HEK293 (cell line): ENCODE measurements at regions not wholly inside any gene's neighbourhood (a gene's known extent, or its start where the extent isn't known, plus 50 kb on each side); places are given as distances from the start of the nearest gene placed in this dataset.

Source experiments
- CTCF ChIA-PET: fragments of 350-600 bp; formaldehyde crosslinking; extraction: SDS; loops from one replicate; lab custom pipeline; 2021; ENCODE audit warnings: antibody characterized with exemption; lab: Yijun Ruan, JAX
- POLR2A ChIA-PET: fragments of 300-600 bp; formaldehyde crosslinking; extraction: SDS; loops from one replicate; lab custom pipeline; 2020; ENCODE audit warnings: antibody characterized with exemption, inconsistent platforms; lab: Yijun Ruan, JAX
- H3K27ac ChIP-seq: fragments of 200-500 bp; sonication (Bioruptor generic); 2 replicates; pipeline ENCODE4 v1.5.1; 2014; ENCODE audit warnings: low read depth, low read length, control low read depth, inconsistent platforms; ENCODE audit errors: extremely low read depth
- H3K36me3 ChIP-seq, 2 experiments: fragments of 200-500 bp in 1 of 2; sonication (Bioruptor generic) in 1 of 2; 1 replicate in 1 of 2; 2 replicates in 1 of 2; pipeline ENCODE4 v1.5.1; 2014 to 2017; ENCODE audit warnings: inconsistent platforms in 2 of 2, low read length in 2 of 2; ENCODE audit not compliant: control insufficient read depth in 2 of 2, insufficient read depth in 1 of 2
- H3K4me1 ChIP-seq: fragments of 200-500 bp; sonication (Bioruptor generic); 2 replicates; pipeline ENCODE4 v1.5.1; 2014; ENCODE audit warnings: mild to moderate bottlenecking, low read length, inconsistent platforms; ENCODE audit not compliant: control insufficient read depth, insufficient read depth
- H3K4me3 ChIP-seq: 2 replicates; pipeline ENCODE4 v1.5.1; 2011; ENCODE audit warnings: low read depth, mild to moderate bottlenecking, control low read depth, low read length, moderate library complexity
- H3K9me3 ChIP-seq: fragments of 200-500 bp; sonication (Bioruptor generic); 2 replicates; pipeline ENCODE4 v1.5.1; 2014; ENCODE audit warnings: low read depth, low read length, inconsistent platforms; ENCODE audit not compliant: control insufficient read depth, insufficient read depth
- EGR2 ChIP-seq: fragments of 450-650 bp; formaldehyde crosslinking; IDR thresholded peaks from 2 replicates; pipeline ENCODE4 v1.5.1; 2016; ENCODE audit warnings: low read depth, missing biosample characterization, missing genetic modification characterization
- HOXA7 ChIP-seq: sonication (generic); formaldehyde crosslinking; IDR thresholded peaks from 2 replicates; pipeline ENCODE4 v1.8.1; 2022; ENCODE audit warnings: missing genetic modification reagents, borderline replicate concordance
- REPIN1 ChIP-seq: fragments of 450-650 bp; formaldehyde crosslinking; IDR thresholded peaks from 2 replicates; pipeline ENCODE4 v1.5.1; 2017; ENCODE audit warnings: missing biosample characterization, missing genetic modification characterization, low read depth
- TCF7L2 ChIP-seq: IDR thresholded peaks from 2 replicates; pipeline ENCODE4 v1.6.1; 2011; ENCODE audit warnings: low read depth, mild to moderate bottlenecking, inconsistent platforms, low read length, moderate library complexity, borderline replicate concordance
- ZBTB20 ChIP-seq: fragments of 450-650 bp; formaldehyde crosslinking; IDR thresholded peaks from 2 replicates; pipeline ENCODE4 v1.5.1; 2016; ENCODE audit warnings: missing biosample characterization, missing genetic modification characterization
- ZFP3 ChIP-seq: fragments of 450-650 bp; formaldehyde crosslinking; IDR thresholded peaks from 2 replicates; pipeline ENCODE4 v1.5.1; 2016; ENCODE audit warnings: low read depth, missing biosample characterization, missing genetic modification characterization
- ZFP69B ChIP-seq: fragments of 450-650 bp; formaldehyde crosslinking; IDR thresholded peaks from 2 replicates; pipeline ENCODE4 v1.5.1; 2016; ENCODE audit warnings: missing biosample characterization, missing genetic modification characterization
- ZNF19 ChIP-seq: fragments of 450-650 bp; formaldehyde crosslinking; IDR thresholded peaks from 2 replicates; pipeline ENCODE4; 2016; ENCODE audit warnings: missing biosample characterization, missing genetic modification characterization, low read depth
- ZNF214 ChIP-seq: fragments of 450-650 bp; formaldehyde crosslinking; IDR thresholded peaks from 2 replicates; pipeline ENCODE4 v1.5.1; 2017; ENCODE audit warnings: missing biosample characterization, mild to moderate bottlenecking, missing genetic modification characterization, borderline replicate concordance
- ZNF24 ChIP-seq: fragments of 450-650 bp; formaldehyde crosslinking; IDR thresholded peaks from 2 replicates; pipeline ENCODE4 v1.5.1; 2016; ENCODE audit warnings: missing biosample characterization, missing genetic modification characterization
- ZNF311 ChIP-seq: fragments of 450-650 bp; formaldehyde crosslinking; IDR thresholded peaks from 2 replicates; pipeline ENCODE4 v1.5.1; 2017; ENCODE audit warnings: missing biosample characterization, missing genetic modification characterization, borderline replicate concordance
- ZNF350 ChIP-seq: fragments of 450-650 bp; formaldehyde crosslinking; IDR thresholded peaks from 2 replicates; pipeline ENCODE4 v1.5.0; 2017; ENCODE audit warnings: missing biosample characterization, mild to moderate bottlenecking, missing genetic modification characterization
- ZNF354C ChIP-seq: fragments of 450-650 bp; formaldehyde crosslinking; IDR thresholded peaks from 2 replicates; pipeline ENCODE4 v1.5.1; 2016; ENCODE audit warnings: missing biosample characterization, missing genetic modification characterization, low read depth, borderline replicate concordance
- ZNF394 ChIP-seq: fragments of 450-650 bp; formaldehyde crosslinking; IDR thresholded peaks from 2 replicates; pipeline ENCODE4 v1.5.1; 2016; ENCODE audit warnings: missing biosample characterization, missing genetic modification characterization, mild to moderate bottlenecking, moderate library complexity, borderline replicate concordance
- ZNF404 ChIP-seq: fragments of 450-650 bp; formaldehyde crosslinking; IDR thresholded peaks from 2 replicates; pipeline ENCODE4 v1.5.1; 2017; ENCODE audit warnings: missing biosample characterization, missing genetic modification characterization
- ZNF521 ChIP-seq: fragments of 450-650 bp; formaldehyde crosslinking; IDR thresholded peaks from 2 replicates; pipeline ENCODE4 v1.5.1; 2017; ENCODE audit warnings: missing biosample characterization, mild to moderate bottlenecking, missing genetic modification characterization
- ZNF555 ChIP-seq: fragments of 450-650 bp; formaldehyde crosslinking; conservative IDR thresholded peaks from 2 replicates; pipeline ENCODE4 v1.5.1; 2017; ENCODE audit warnings: missing biosample characterization, mild to moderate bottlenecking, missing genetic modification characterization, inconsistent platforms
- ZNF571 ChIP-seq: fragments of 450-650 bp; formaldehyde crosslinking; IDR thresholded peaks from 2 replicates; pipeline ENCODE4 v1.5.0; 2017; ENCODE audit warnings: missing biosample characterization, missing genetic modification characterization
- ZNF621 ChIP-seq: fragments of 450-650 bp; formaldehyde crosslinking; IDR thresholded peaks from 2 replicates; pipeline ENCODE4 v1.5.1; 2017; ENCODE audit warnings: missing biosample characterization, missing genetic modification characterization
- ZNF626 ChIP-seq: fragments of 450-650 bp; sonication (Bioruptor Pico); formaldehyde crosslinking; IDR thresholded peaks from 2 replicates; pipeline ENCODE4 v1.5.1; 2018; ENCODE audit warnings: missing biosample characterization, missing genetic modification characterization, inconsistent platforms
- ZNF629 ChIP-seq: fragments of 450-650 bp; formaldehyde crosslinking; IDR thresholded peaks from 2 replicates; pipeline ENCODE4 v1.5.1; 2017; ENCODE audit warnings: missing biosample characterization, missing genetic modification characterization
- ZNF707 ChIP-seq: fragments of 450-650 bp; formaldehyde crosslinking; IDR thresholded peaks from 2 replicates; pipeline ENCODE4 v1.5.1; 2016; ENCODE audit warnings: missing biosample characterization, missing genetic modification characterization
- ZNF768 ChIP-seq: fragments of 450-650 bp; formaldehyde crosslinking; IDR thresholded peaks from 2 replicates; pipeline ENCODE4 v1.5.1; 2018; ENCODE audit warnings: missing biosample characterization, mild to moderate bottlenecking, missing genetic modification characterization
- ZSCAN5A ChIP-seq: fragments of 450-650 bp; formaldehyde crosslinking; IDR thresholded peaks from 2 replicates; pipeline ENCODE4 v1.5.1; 2016; ENCODE audit warnings: missing biosample characterization, missing genetic modification characterization
- TF ChIP-seq, protein P1 (sequence below): fragments of 450-650 bp; formaldehyde crosslinking; IDR thresholded peaks from 2 replicates; pipeline ENCODE4 v1.5.1; 2016; ENCODE audit warnings: missing biosample characterization, missing genetic modification characterization
- TF ChIP-seq, protein P2 (sequence below): fragments of 450-650 bp; formaldehyde crosslinking; IDR thresholded peaks from 2 replicates; pipeline ENCODE4 v1.5.1; 2016; ENCODE audit warnings: missing biosample characterization, missing genetic modification characterization, low read depth
- TF ChIP-seq, protein P3 (sequence below): fragments of 450-650 bp; formaldehyde crosslinking; IDR thresholded peaks from 2 replicates; pipeline ENCODE4 v1.5.1; 2016; ENCODE audit warnings: missing biosample characterization, missing genetic modification characterization, low read depth

DNA sequence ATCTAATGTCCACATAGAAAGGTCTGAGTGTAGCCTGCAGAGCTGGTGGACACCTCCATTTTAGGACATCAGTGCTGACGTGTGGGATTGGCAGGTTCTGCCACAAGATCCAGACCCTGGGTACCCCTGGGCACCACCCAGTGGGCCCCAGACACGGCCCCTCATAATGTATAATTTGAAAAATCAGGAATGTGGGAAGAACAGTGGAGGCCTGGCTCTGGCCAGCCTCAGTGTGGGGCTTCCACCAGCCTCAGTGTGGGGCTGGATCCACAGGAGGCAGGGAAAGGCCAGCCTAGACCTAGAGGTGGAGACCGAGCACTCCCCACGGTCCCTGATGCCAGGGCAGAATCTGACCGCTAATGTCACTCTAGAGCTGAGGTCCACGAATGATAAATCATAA is 150.7 kb upstream of the SOX1 start:
- H3K9me3 ChIP-seq, result no peaks in the 10 kb centered on the region
- H3K4me1 ChIP-seq, result no peaks in the 10 kb centered on the region
- no peaks in the 10 kb centered on the region for H3K36me3 ChIP-seq
- no peak overlapping the region for H3K4me3 ChIP-seq
- CTCF ChIA-PET, result no interaction called here
- H3K27ac ChIP-seq, result no peak overlapping the region
- POLR2A ChIA-PET, result no interaction called here
- TF ChIP-seq ZNF311 (tag by site-specific recombination) (no peak), ZNF571 (tag by site-specific recombination) (no peak), ZNF521 (no peak), ZNF394 (tag by site-specific recombination) (no peak), REPIN1 (tag by site-specific recombination) (no peak), ZNF555 (tag by site-specific recombination) (no peak), ZNF707 (tag by site-specific recombination) (no peak), ZFP3 (tag by site-specific recombination) (no peak), ZNF621 (tag by site-specific recombination) (no peak)
- TF ChIP-seq, protein P1, sequence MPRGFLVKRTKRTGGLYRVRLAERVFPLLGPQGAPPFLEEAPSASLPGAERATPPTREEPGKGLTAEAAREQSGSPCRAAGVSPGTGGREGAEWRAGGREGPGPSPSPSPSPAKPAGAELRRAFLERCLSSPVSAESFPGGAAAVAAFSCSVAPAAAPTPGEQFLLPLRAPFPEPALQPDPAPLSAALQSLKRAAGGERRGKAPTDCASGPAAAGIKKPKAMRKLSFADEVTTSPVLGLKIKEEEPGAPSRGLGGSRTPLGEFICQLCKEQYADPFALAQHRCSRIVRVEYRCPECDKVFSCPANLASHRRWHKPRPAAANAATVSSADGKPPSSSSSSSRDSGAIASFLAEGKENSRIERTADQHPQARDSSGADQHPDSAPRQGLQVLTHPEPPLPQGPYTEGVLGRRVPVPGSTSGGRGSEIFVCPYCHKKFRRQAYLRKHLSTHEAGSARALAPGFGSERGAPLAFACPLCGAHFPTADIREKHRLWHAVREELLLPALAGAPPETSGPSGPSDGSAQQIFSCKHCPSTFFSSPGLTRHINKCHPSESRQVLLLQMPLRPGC (tag by site-specific recombination), result no peak

- POLR2A ChIA-PET, result no interaction called here
- Histone ChIP-seq H3K36me3 (no peaks in the 10 kb centered on the region), H3K4me1 (no peaks in the 10 kb centered on the region), H3K4me3 (no peak overlapping the region), H3K27ac (no peak overlapping the region), H3K9me3 (no peaks in the 10 kb centered on the region)
- CTCF ChIA-PET, result no interaction called here
- TF ChIP-seq TCF7L2, result no peak
- TF ChIP-seq ZNF24 (tag by site-specific recombination), result no peak
- TF ChIP-seq ZNF404 (tag by site-specific recombination), result no peak
- no peak for TF ChIP-seq ZSCAN5A (tag by site-specific recombination)
- no peak for TF ChIP-seq EGR2 (tag by site-specific recombination)
- no peak for TF ChIP-seq ZNF768
- TF ChIP-seq ZNF19, result no peak
- TF ChIP-seq ZNF214 (tag by site-specific recombination), result no peak
- TF ChIP-seq ZNF354C (tag by site-specific recombination), result no peak
- TF ChIP-seq, protein P2, sequence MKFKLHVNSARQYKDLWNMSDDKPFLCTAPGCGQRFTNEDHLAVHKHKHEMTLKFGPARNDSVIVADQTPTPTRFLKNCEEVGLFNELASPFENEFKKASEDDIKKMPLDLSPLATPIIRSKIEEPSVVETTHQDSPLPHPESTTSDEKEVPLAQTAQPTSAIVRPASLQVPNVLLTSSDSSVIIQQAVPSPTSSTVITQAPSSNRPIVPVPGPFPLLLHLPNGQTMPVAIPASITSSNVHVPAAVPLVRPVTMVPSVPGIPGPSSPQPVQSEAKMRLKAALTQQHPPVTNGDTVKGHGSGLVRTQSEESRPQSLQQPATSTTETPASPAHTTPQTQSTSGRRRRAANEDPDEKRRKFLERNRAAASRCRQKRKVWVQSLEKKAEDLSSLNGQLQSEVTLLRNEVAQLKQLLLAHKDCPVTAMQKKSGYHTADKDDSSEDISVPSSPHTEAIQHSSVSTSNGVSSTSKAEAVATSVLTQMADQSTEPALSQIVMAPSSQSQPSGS, result no peak
Observed at GRCh38 chr13:111917086-111917485, 149.9 kb upstream of the SOX1 start.

- H3K4me3 ChIP-seq, result no peak overlapping the region
- ChIA-PET CTCF (no interaction called here), POLR2A (no interaction called here)
- H3K9me3 ChIP-seq, result no peaks in the 10 kb centered on the region
- no peaks in the 10 kb centered on the region for H3K4me1 ChIP-seq
- H3K36me3 ChIP-seq, result no peaks in the 10 kb centered on the region
- no peak overlapping the region for H3K27ac ChIP-seq
- no peak for TF ChIP-seq HOXA7 (CRISPR knock-in tag)
- TF ChIP-seq, protein P3, sequence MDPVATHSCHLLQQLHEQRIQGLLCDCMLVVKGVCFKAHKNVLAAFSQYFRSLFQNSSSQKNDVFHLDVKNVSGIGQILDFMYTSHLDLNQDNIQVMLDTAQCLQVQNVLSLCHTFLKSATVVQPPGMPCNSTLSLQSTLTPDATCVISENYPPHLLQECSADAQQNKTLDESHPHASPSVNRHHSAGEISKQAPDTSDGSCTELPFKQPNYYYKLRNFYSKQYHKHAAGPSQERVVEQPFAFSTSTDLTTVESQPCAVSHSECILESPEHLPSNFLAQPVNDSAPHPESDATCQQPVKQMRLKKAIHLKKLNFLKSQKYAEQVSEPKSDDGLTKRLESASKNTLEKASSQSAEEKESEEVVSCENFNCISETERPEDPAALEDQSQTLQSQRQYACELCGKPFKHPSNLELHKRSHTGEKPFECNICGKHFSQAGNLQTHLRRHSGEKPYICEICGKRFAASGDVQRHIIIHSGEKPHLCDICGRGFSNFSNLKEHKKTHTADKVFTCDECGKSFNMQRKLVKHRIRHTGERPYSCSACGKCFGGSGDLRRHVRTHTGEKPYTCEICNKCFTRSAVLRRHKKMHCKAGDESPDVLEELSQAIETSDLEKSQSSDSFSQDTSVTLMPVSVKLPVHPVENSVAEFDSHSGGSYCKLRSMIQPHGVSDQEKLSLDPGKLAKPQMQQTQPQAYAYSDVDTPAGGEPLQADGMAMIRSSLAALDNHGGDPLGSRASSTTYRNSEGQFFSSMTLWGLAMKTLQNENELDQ, result no peak
- no peak for TF ChIP-seq ZBTB20 (tag by site-specific recombination)
- TF ChIP-seq ZNF626 (tag by site-specific recombination), result no peak
- TF ChIP-seq ZNF629 (tag by site-specific recombination), result no peak
- TF ChIP-seq ZNF350 (tag by site-specific recombination), result no peak
- no peak for TF ChIP-seq ZFP69B
Observed at GRCh38 chr13:111917901-111918300, 149.0 kb upstream of the SOX1 start.
